ENCODE measurements at regions not wholly inside any gene's neighbourhood (a gene's known extent, or its start where the extent isn't known, plus 50 kb on each side); places are given as distances from the start of the nearest gene placed in this dataset.

DNA sequence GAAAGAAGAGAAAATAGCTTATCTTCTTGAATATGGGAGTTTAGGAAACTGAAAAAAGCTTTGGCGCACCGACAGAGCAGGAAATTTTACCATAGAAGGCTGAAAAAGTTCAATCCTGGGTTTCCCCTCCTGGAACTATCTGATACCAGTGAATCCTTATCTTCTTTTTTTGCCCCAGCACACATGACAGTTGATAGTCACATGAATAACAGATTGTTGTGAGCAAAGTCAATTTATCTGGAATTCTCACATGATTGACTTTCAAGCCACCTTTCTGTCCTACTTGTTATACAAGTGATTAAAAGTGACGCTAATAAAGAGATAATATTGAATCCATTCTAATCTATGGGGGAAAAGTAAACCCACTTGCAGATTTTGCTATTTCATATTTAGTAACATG is 365.8 kb upstream of the NPVF start:
- Histone ChIP-seq H2AFZ (ENCODE audit: low read depth, low read length, poor library complexity, severe bottlenecking) (no peak overlapping the region), H3K27me3 (ENCODE audit: insufficient read depth, low read length) (peaks cover 43% of the 10 kb centered on the region), H3K79me2 (ENCODE audit: insufficient read depth, low read length) (no peaks in the 10 kb centered on the region), H3K36me3 (ENCODE audit: control insufficient read depth in 1 of 2, insufficient read depth in 2 of 2, low read length in 2 of 2) (no peaks in the 10 kb centered on the region), H3K4me3 (replicated peaks in 1 of 2; ENCODE audit: low read depth in 1 of 2, low read length in 2 of 2) (no peak overlapping the region), H3K4me1 (ENCODE audit: control insufficient read depth in 1 of 2, insufficient read depth in 2 of 2, low read length in 2 of 2) (no peaks in the 10 kb centered on the region), H3K9me3 (ENCODE audit: control insufficient read depth in 1 of 2, insufficient read depth in 1 of 2, low read depth in 1 of 2, low read length in 2 of 2) (no peaks in the 10 kb centered on the region), H3K9me2 (ENCODE audit: insufficient read depth) (no peaks in the 10 kb centered on the region), H3K27ac (ENCODE audit: low read depth, low read length) (no peak overlapping the region), H3K4me2 (ENCODE audit: low read length) (no peak overlapping the region), H4K20me1 (ENCODE audit: insufficient read depth) (no peaks in the 10 kb centered on the region), H3K9ac (ENCODE audit: low read length) (no peak overlapping the region)
- POLR2A ChIA-PET = no interaction called here
- no peak for DNase-seq (ENCODE audit: low read depth, low spot score)
- no peak for ATAC-seq
- CTCF ChIA-PET = no interaction called here
- RAD21 ChIA-PET (ENCODE audit: low non-redundant PET in 1 of 2, low total read pairs in 2 of 2, uncharacterized antibody in 2 of 2, unreplicated experiment in 2 of 2) = no interaction called here
- BruUV-seq (replicated peaks) = no TSS peak
- intact Hi-C loops (cut with micrococcal nuclease) = no loop called here
- TF ChIP-seq ZNF274 (IDR thresholded peaks at IDR 0.05; ENCODE audit: low read depth, low read length) (no peak), JUND (IDR thresholded peaks at IDR 0.05) (no peak), EZH2 (IDR thresholded peaks at IDR 0.05) (no peak), YY1 (IDR thresholded peaks at IDR 0.05; ENCODE audit: extremely low read depth, insufficient replicate concordance, low read depth, low read length) (no peak), POLR2A (IDR thresholded peaks at IDR 0.05; ENCODE audit: borderline replicate concordance, extremely low read depth, insufficient read depth, insufficient read length) (no peak), SRF (IDR thresholded peaks at IDR 0.05; ENCODE audit: low read depth) (no peak), POLR2AphosphoS5 (IDR thresholded peaks at IDR 0.05; ENCODE audit: low read depth, low read length) (no peak), ZFX (IDR thresholded peaks at IDR 0.05) (no peak), TCF7L2 (IDR thresholded peaks at IDR 0.05; ENCODE audit: borderline replicate concordance, extremely low read depth, insufficient read depth, insufficient read length) (no peak), FOSL1 (IDR thresholded peaks at IDR 0.05; ENCODE audit: low read depth) (no peak), SP1 (IDR thresholded peaks at IDR 0.05; ENCODE audit: low read depth) (no peak), CBX3 (IDR thresholded peaks at IDR 0.05; ENCODE audit: low read depth) (no peak), SIN3A (IDR thresholded peaks at IDR 0.05; ENCODE audit: low read depth) (no peak), EGR1 (IDR thresholded peaks at IDR 0.05; ENCODE audit: low read depth) (no peak), RAD21 (IDR thresholded peaks at IDR 0.05; ENCODE audit: low read depth) (no peak)
- TF ChIP-seq, protein P1, sequence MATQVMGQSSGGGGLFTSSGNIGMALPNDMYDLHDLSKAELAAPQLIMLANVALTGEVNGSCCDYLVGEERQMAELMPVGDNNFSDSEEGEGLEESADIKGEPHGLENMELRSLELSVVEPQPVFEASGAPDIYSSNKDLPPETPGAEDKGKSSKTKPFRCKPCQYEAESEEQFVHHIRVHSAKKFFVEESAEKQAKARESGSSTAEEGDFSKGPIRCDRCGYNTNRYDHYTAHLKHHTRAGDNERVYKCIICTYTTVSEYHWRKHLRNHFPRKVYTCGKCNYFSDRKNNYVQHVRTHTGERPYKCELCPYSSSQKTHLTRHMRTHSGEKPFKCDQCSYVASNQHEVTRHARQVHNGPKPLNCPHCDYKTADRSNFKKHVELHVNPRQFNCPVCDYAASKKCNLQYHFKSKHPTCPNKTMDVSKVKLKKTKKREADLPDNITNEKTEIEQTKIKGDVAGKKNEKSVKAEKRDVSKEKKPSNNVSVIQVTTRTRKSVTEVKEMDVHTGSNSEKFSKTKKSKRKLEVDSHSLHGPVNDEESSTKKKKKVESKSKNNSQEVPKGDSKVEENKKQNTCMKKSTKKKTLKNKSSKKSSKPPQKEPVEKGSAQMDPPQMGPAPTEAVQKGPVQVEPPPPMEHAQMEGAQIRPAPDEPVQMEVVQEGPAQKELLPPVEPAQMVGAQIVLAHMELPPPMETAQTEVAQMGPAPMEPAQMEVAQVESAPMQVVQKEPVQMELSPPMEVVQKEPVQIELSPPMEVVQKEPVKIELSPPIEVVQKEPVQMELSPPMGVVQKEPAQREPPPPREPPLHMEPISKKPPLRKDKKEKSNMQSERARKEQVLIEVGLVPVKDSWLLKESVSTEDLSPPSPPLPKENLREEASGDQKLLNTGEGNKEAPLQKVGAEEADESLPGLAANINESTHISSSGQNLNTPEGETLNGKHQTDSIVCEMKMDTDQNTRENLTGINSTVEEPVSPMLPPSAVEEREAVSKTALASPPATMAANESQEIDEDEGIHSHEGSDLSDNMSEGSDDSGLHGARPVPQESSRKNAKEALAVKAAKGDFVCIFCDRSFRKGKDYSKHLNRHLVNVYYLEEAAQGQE (IDR thresholded peaks at IDR 0.05; ENCODE audit: low read depth) = no peak
- TF ChIP-seq, protein P2, sequence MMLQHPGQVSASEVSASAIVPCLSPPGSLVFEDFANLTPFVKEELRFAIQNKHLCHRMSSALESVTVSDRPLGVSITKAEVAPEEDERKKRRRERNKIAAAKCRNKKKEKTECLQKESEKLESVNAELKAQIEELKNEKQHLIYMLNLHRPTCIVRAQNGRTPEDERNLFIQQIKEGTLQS (IDR thresholded peaks at IDR 0.05) = no peak
- TF ChIP-seq, protein P3, sequence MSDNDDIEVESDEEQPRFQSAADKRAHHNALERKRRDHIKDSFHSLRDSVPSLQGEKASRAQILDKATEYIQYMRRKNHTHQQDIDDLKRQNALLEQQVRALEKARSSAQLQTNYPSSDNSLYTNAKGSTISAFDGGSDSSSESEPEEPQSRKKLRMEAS (IDR thresholded peaks at IDR 0.05) = no peak
- TF ChIP-seq, protein P4, sequence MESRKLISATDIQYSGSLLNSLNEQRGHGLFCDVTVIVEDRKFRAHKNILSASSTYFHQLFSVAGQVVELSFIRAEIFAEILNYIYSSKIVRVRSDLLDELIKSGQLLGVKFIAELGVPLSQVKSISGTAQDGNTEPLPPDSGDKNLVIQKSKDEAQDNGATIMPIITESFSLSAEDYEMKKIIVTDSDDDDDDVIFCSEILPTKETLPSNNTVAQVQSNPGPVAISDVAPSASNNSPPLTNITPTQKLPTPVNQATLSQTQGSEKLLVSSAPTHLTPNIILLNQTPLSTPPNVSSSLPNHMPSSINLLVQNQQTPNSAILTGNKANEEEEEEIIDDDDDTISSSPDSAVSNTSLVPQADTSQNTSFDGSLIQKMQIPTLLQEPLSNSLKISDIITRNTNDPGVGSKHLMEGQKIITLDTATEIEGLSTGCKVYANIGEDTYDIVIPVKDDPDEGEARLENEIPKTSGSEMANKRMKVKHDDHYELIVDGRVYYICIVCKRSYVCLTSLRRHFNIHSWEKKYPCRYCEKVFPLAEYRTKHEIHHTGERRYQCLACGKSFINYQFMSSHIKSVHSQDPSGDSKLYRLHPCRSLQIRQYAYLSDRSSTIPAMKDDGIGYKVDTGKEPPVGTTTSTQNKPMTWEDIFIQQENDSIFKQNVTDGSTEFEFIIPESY (IDR thresholded peaks at IDR 0.05; ENCODE audit: extremely low read depth, insufficient replicate concordance, low read length) = no peak
- TF ChIP-seq, protein P5, sequence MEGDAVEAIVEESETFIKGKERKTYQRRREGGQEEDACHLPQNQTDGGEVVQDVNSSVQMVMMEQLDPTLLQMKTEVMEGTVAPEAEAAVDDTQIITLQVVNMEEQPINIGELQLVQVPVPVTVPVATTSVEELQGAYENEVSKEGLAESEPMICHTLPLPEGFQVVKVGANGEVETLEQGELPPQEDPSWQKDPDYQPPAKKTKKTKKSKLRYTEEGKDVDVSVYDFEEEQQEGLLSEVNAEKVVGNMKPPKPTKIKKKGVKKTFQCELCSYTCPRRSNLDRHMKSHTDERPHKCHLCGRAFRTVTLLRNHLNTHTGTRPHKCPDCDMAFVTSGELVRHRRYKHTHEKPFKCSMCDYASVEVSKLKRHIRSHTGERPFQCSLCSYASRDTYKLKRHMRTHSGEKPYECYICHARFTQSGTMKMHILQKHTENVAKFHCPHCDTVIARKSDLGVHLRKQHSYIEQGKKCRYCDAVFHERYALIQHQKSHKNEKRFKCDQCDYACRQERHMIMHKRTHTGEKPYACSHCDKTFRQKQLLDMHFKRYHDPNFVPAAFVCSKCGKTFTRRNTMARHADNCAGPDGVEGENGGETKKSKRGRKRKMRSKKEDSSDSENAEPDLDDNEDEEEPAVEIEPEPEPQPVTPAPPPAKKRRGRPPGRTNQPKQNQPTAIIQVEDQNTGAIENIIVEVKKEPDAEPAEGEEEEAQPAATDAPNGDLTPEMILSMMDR (IDR thresholded peaks at IDR 0.05 in 2 of 3, conservative IDR thresholded peaks at IDR 0.05 in 1 of 3; ENCODE audit: borderline replicate concordance in 1 of 3, insufficient read depth in 1 of 3, low read depth in 2 of 3, low read length in 2 of 3) = no peak

Measured in HCT116 (cell line).